H1 (cell line): ENCODE measurements at regions not wholly inside any gene's neighbourhood (a gene's known extent, or its start where the extent isn't known, plus 50 kb on each side); places are given as distances from the start of the nearest gene placed in this dataset.
A peak's percentile ranks its signal among the peaks of the same experiment; 100 is the strongest.

Experiments used
- CTCF ChIA-PET: fragments of 300-600 bp; sonication (Branson Sonifier 250); formaldehyde crosslinking; loops from one replicate; lab custom pipeline; 2021; ENCODE audit not compliant: partially characterized antibody; lab: Charles Lee
- POLR2A ChIA-PET: fragments of 300-600 bp; sonication (Branson Sonifier 250); formaldehyde crosslinking; loops from one replicate; lab custom pipeline; 2021; ENCODE audit warnings: inconsistent platforms; ENCODE audit not compliant: partially characterized antibody; lab: Charles Lee
- DNase-seq, 2 experiments: peaks; one replicate each; pipeline versions ENCODE4 v3.0.0 to v3.0.0-alpha.2; 2010 to 2022; ENCODE audit warnings: low spot score in 2 of 2, low read depth in 1 of 2, mixed read lengths in 1 of 2
- FAIRE-seq: peaks from 2 replicates; lab custom pipeline; 2011; peaks lifted over from hg19 to GRCh38; lab: Jason Lieb, UNC
- H2AFZ ChIP-seq: 2 replicates; pipeline ENCODE4 v1.8.1; 2012; ENCODE audit warnings: low read length, inconsistent platforms
- H2AK5ac ChIP-seq: 2 replicates; pipeline ENCODE4 v1.6.1; 2013; ENCODE audit warnings: low read depth, low read length
- H2BK120ac ChIP-seq: replicated peaks from 2 replicates; pipeline ENCODE3; 2013; ENCODE audit warnings: low read depth, low read length, inconsistent platforms
- H2BK12ac ChIP-seq: 2 replicates; pipeline ENCODE4 v1.6.1; 2013; ENCODE audit warnings: low read depth, low read length
- H2BK15ac ChIP-seq: 2 replicates; pipeline ENCODE4 v1.6.1; 2013; ENCODE audit warnings: low read length
- H2BK20ac ChIP-seq: 2 replicates; pipeline ENCODE4 v1.6.1; 2013; ENCODE audit warnings: low read length
- H2BK5ac ChIP-seq: 2 replicates; pipeline ENCODE4 v1.6.1; 2013; ENCODE audit warnings: low read depth, low read length
- H3K14ac ChIP-seq: 2 replicates; pipeline ENCODE4 v1.6.1; 2013; ENCODE audit warnings: inconsistent platforms; ENCODE audit not compliant: insufficient read length
- H3K18ac ChIP-seq: 2 replicates; pipeline ENCODE4 v1.6.1; 2013; ENCODE audit warnings: low read length; ENCODE audit errors: extremely low read depth
- H3K23ac ChIP-seq: 2 replicates; pipeline ENCODE4 v1.6.1; 2013; ENCODE audit warnings: inconsistent platforms; ENCODE audit not compliant: insufficient read length
- H3K23me2 ChIP-seq: 2 replicates; pipeline ENCODE4 v1.6.1; 2013; ENCODE audit warnings: low read depth, low read length
- H3K27ac ChIP-seq: 2 replicates; pipeline ENCODE4 v1.6.1; 2011; ENCODE audit warnings: low read depth, low read length, inconsistent platforms
- H3K27me3 ChIP-seq, 4 experiments: replicated peaks in 1 of 4; 1 replicate in 1 of 4; 2 replicates in 3 of 4; pipeline versions ENCODE4 v1.6.1 to v1.8.1; 2011 to 2013; ENCODE audit warnings: low read length in 3 of 4, mild to moderate bottlenecking in 3 of 4, inconsistent platforms in 2 of 4, mixed read lengths in 2 of 4, moderate library complexity in 1 of 4; ENCODE audit not compliant: control insufficient read depth in 3 of 4, insufficient read depth in 3 of 4; ENCODE audit errors: extremely low read depth in 1 of 4
- H3K36me3 ChIP-seq, 4 experiments: 2 replicates each; pipeline versions ENCODE4 v1.6.1 to v1.8.1; 2011 to 2013; ENCODE audit warnings: mild to moderate bottlenecking in 4 of 4, low read length in 3 of 4, moderate library complexity in 2 of 4, control low read depth in 1 of 4, inconsistent platforms in 1 of 4; ENCODE audit not compliant: insufficient read depth in 4 of 4, control insufficient read depth in 2 of 4
- H3K4ac ChIP-seq: replicated peaks from 2 replicates; pipeline ENCODE3; 2013; ENCODE audit warnings: low read length, low read depth, mixed read lengths, inconsistent platforms; ENCODE audit not compliant: insufficient read length
- H3K4me1 ChIP-seq, 4 experiments: replicated peaks in 1 of 4; 1 replicate in 1 of 4; 2 replicates in 3 of 4; pipeline versions ENCODE4 v1.6.1 to v1.8.1; 2011 to 2013; ENCODE audit warnings: low read length in 3 of 4, inconsistent platforms in 2 of 4, mixed read lengths in 1 of 4; ENCODE audit not compliant: insufficient read depth in 4 of 4, control insufficient read depth in 3 of 4
- H3K4me2 ChIP-seq, 2 experiments: 2 replicates each; pipeline versions ENCODE4 v1.6.1 to v1.8.1; 2011 to 2013; ENCODE audit warnings: low read depth in 2 of 2, low read length in 2 of 2, control low read depth in 1 of 2, inconsistent platforms in 1 of 2, mild to moderate bottlenecking in 1 of 2; ENCODE audit not compliant: insufficient read depth in 1 of 2
- H3K4me3 ChIP-seq, 4 experiments: fragments of 200-600, 300-600 bp in 1 of 4; sonication (generic), shearing (Covaris generic), sonication (Bioruptor Twin) in 1 of 4; 2 replicates each; pipeline versions ENCODE4 v1.5.1 to v1.8.1; 2011 to 2016; ENCODE audit warnings: low read length in 4 of 4, low read depth in 3 of 4, control low read depth in 2 of 4, inconsistent platforms in 2 of 4, mild to moderate bottlenecking in 2 of 4, mixed read lengths in 1 of 4, moderate library complexity in 1 of 4; ENCODE audit not compliant: insufficient read depth in 2 of 4; ENCODE audit errors: extremely low read depth in 1 of 4
- H3K56ac ChIP-seq: replicated peaks from 2 replicates; pipeline ENCODE3; 2013; ENCODE audit warnings: low read depth, mild to moderate bottlenecking, mixed read lengths, low read length, inconsistent platforms; ENCODE audit not compliant: insufficient read length
- H3K79me1 ChIP-seq: 2 replicates; pipeline ENCODE4 v1.6.1; 2013; ENCODE audit warnings: low read depth, low read length, control low read depth
- H3K79me2 ChIP-seq, 2 experiments: 2 replicates each; pipeline versions ENCODE4 v1.6.1 to v1.8.1; 2012 to 2013; ENCODE audit warnings: low read length in 2 of 2, mild to moderate bottlenecking in 2 of 2, inconsistent platforms in 1 of 2; ENCODE audit not compliant: insufficient read depth in 2 of 2, control insufficient read depth in 1 of 2
- H3K9ac ChIP-seq, 4 experiments: replicated peaks in 1 of 4; 1 replicate in 1 of 4; 2 replicates in 3 of 4; pipeline versions ENCODE4 v1.6.1 to v1.8.1; 2011 to 2013; ENCODE audit warnings: low read depth in 3 of 4, low read length in 3 of 4, control low read depth in 2 of 4, mild to moderate bottlenecking in 2 of 4, moderate library complexity in 2 of 4, inconsistent platforms in 1 of 4; ENCODE audit errors: extremely low read depth in 1 of 4
- H3K9me3 ChIP-seq, 2 experiments: 2 replicates each; pipeline versions ENCODE4 v1.6.1 to v1.8.1; 2012 to 2013; ENCODE audit warnings: mild to moderate bottlenecking in 2 of 2, moderate library complexity in 2 of 2, control low read depth in 1 of 2, inconsistent platforms in 1 of 2, low read depth in 1 of 2, low read length in 1 of 2, mixed read lengths in 1 of 2; ENCODE audit not compliant: insufficient read depth in 2 of 2
- H4K20me1 ChIP-seq, 2 experiments: replicated peaks in 1 of 2; 2 replicates each; pipeline versions ENCODE3 to v1.8.1; 2011 to 2013; ENCODE audit warnings: inconsistent platforms in 2 of 2, low read length in 2 of 2, mild to moderate bottlenecking in 1 of 2; ENCODE audit not compliant: insufficient read depth in 2 of 2, control insufficient read depth in 1 of 2
- H4K5ac ChIP-seq: 2 replicates; pipeline ENCODE4 v1.6.1; 2013; ENCODE audit warnings: low read length, low read depth, mixed read lengths, inconsistent platforms; ENCODE audit not compliant: insufficient read length
- H4K8ac ChIP-seq: 2 replicates; pipeline ENCODE4 v1.8.0; 2013; ENCODE audit warnings: mild to moderate bottlenecking, moderate library complexity, low read length, inconsistent platforms; ENCODE audit not compliant: insufficient read depth; ENCODE audit errors: extremely low read depth
- H4K91ac ChIP-seq: replicated peaks from 2 replicates; pipeline ENCODE3; 2013; ENCODE audit warnings: low read length, mixed read lengths, inconsistent platforms; ENCODE audit not compliant: insufficient read length
- HDAC6 ChIP-seq: IDR thresholded peaks from one replicate; pipeline ENCODE4 v1.7.1; 2012; ENCODE audit warnings: low read depth, mild to moderate bottlenecking, inconsistent platforms, low read length, moderate library complexity
- SIRT6 ChIP-seq: IDR thresholded peaks from one replicate; pipeline ENCODE4 v1.7.1; 2012; ENCODE audit warnings: low read length, inconsistent platforms
- TCF12 ChIP-seq: IDR thresholded peaks from 2 replicates; pipeline ENCODE4 v1.6.1; 2011; ENCODE audit warnings: low read depth, mild to moderate bottlenecking, low read length
- WGBS, 2 experiments: shearing (Covaris generic) in 1 of 2; methylation state at CpG; one replicate each; pipeline versions ENCODE4 v1.1.6 to v1.1.7; 2013 to 2015; ENCODE audit warnings: low lambda C conversion rate in 2 of 2, mixed read lengths in 2 of 2, inconsistent platforms in 1 of 2, low coverage in 1 of 2, missing lambda C conversion rate in 1 of 2; ENCODE audit not compliant: insufficient replicate concordance in 2 of 2, insufficient coverage in 1 of 2, insufficient read length in 1 of 2; ENCODE audit errors: extremely low coverage in 1 of 2, missing lambda C conversion rate in 1 of 2; 5-methylcytosine and 5-hydroxymethylcytosine counted together
- TF ChIP-seq, protein P1 (sequence below): IDR thresholded peaks from 2 replicates; pipeline ENCODE4 v1.6.1; 2012; ENCODE audit warnings: inconsistent platforms

GRCh38 chr2:128535953-128536352 lies 217.3 kb upstream of the HS6ST1 start:
- no peaks in the 10 kb centered on the region for H3K9me3 ChIP-seq
- H3K56ac ChIP-seq = no peak overlapping the region
- no peak overlapping the region for H3K4me3 ChIP-seq
- peaks cover 0 to 3% (median 0%) of the 10 kb centered on the region in 4 experiments; a peak in 2 of 7 replicates for H3K27me3 ChIP-seq
- WGBS, 2 experiments = 92% methylated on average over 8 of the region's 8 CpGs; no CpG with 5 or more reads in 1 of the 2 experiments
- no peak overlapping the region for H3K27ac ChIP-seq
- H3K18ac ChIP-seq = no peak overlapping the region
- no peak overlapping the region for H4K8ac ChIP-seq
- 0 out of 2 replicates have a peak, but pooled peaks cover 3% of the 10 kb centered on the region for H3K23me2 ChIP-seq
- H2BK20ac ChIP-seq = 0 out of 2 replicates have a peak overlapping the region, but pooled peaks have one; percentile 56
- peak overlapping the region; percentile 56 for H2BK120ac ChIP-seq
- H3K14ac ChIP-seq = no peak overlapping the region
- H4K5ac ChIP-seq = no peak overlapping the region
- no peak overlapping the region for H2BK15ac ChIP-seq
- peaks cover 3 to 8% (median 5%) of the 10 kb centered on the region in 4 experiments for H3K4me1 ChIP-seq
- no peak overlapping the region for H3K23ac ChIP-seq
- DNase-seq = no peak
- H2AK5ac ChIP-seq = no peak overlapping the region
- no peaks in the 10 kb centered on the region for H3K79me2 ChIP-seq
- no peak overlapping the region for H2BK5ac ChIP-seq
- TF ChIP-seq SIRT6 (no peak), HDAC6 (no peak), TCF12 (no peak)
- TF ChIP-seq, protein P1, sequence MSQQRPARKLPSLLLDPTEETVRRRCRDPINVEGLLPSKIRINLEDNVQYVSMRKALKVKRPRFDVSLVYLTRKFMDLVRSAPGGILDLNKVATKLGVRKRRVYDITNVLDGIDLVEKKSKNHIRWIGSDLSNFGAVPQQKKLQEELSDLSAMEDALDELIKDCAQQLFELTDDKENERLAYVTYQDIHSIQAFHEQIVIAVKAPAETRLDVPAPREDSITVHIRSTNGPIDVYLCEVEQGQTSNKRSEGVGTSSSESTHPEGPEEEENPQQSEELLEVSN = no peak
- TF ChIP-seq, all 59 proteins: peak for 0
- Histone ChIP-seq H4K91ac (no peak overlapping the region), H3K4ac (no peak overlapping the region), H2BK12ac (no peak overlapping the region), H4K20me1 (no peaks in the 10 kb centered on the region), H3K36me3 (no peaks in the 10 kb centered on the region), H3K9ac (no peak overlapping the region), H3K4me2 (no peak overlapping the region), H2AFZ (no peak overlapping the region), H3K79me1 (no peaks in the 10 kb centered on the region)
- FAIRE-seq = no peak
- ChIA-PET CTCF (interaction anchor here (0.6 to 1.7 kb wide), 3 partner anchors 23 to 121 kb away, joined by 3 to 5 read pairs (median 3); no protein-coding TSS in a partner anchor), POLR2A (no interaction called here)
